GM21737 (cell line): ENCODE measurements at regions not wholly inside any gene's neighbourhood (a gene's known extent, or its start where the extent isn't known, plus 50 kb on each side); places are given as distances from the start of the nearest gene placed in this dataset.

Experiments used
- ATAC-seq: cut with Tn5 transposase; IDR thresholded peaks from one replicate; pipeline ENCODE4 v1.9.1; 2021; ENCODE audit warnings: mild to moderate bottlenecking, moderate library complexity; ENCODE audit not compliant: unreplicated experiment

- no peak for ATAC-seq
Observed at GRCh38 chr7:46696741-46697140, 775.7 kb upstream of the IGFBP3 start.

- no peak for ATAC-seq
Observed at GRCh38 chr7:46695051-46695708, 774.1 kb upstream of the IGFBP3 start.

GRCh38 chr7:46694058-46694457, 773.0 kb upstream of the IGFBP3 start:
- ATAC-seq, result no peak

GRCh38 chr7:46687203-46687602, 766.1 kb upstream of the IGFBP3 start:
- ATAC-seq, result no peak

- ATAC-seq, result no peak
Observed at GRCh38 chr7:46685051-46685450, 764.0 kb upstream of the IGFBP3 start.

GRCh38 chr7:46682836-46683624, 762.0 kb upstream of the IGFBP3 start:
- ATAC-seq, result no peak

- no peak for ATAC-seq
Observed at GRCh38 chr7:46681865-46682503, 760.9 kb upstream of the IGFBP3 start.

GRCh38 chr7:46680147-46680546, 759.1 kb upstream of the IGFBP3 start:
- ATAC-seq, result no peak

- ATAC-seq, result no peak
Observed at GRCh38 chr7:46679671-46680070, 758.6 kb upstream of the IGFBP3 start.

- ATAC-seq, result no peak
Observed at GRCh38 chr7:46678421-46678820, 757.3 kb upstream of the IGFBP3 start.

GRCh38 chr7:46675456-46675855, 754.4 kb upstream of the IGFBP3 start:
- no peak for ATAC-seq

- no peak for ATAC-seq
Observed at GRCh38 chr7:46672861-46673260, 751.8 kb upstream of the IGFBP3 start.

- ATAC-seq, result no peak
Observed at GRCh38 chr7:46671108-46671769, 750.2 kb upstream of the IGFBP3 start.

GRCh38 chr7:46669028-46669427, 748.0 kb upstream of the IGFBP3 start:
- no peak for ATAC-seq

- no peak for ATAC-seq
Observed at GRCh38 chr7:46664453-46664852, 743.4 kb upstream of the IGFBP3 start.

- ATAC-seq, result no peak
Observed at GRCh38 chr7:46663025-46663424, 742.0 kb upstream of the IGFBP3 start.

- ATAC-seq, result no peak
Observed at GRCh38 chr7:46661431-46661830, 740.4 kb upstream of the IGFBP3 start.

GRCh38 chr7:46660402-46660980, 739.4 kb upstream of the IGFBP3 start:
- no peak for ATAC-seq

- ATAC-seq, result no peak
Observed at GRCh38 chr7:46658281-46658680, 737.2 kb upstream of the IGFBP3 start.

- ATAC-seq, result no peak
Observed at GRCh38 chr7:46654546-46655443, 733.7 kb upstream of the IGFBP3 start.
